ENCODE measurements at regions not wholly inside any gene's neighbourhood (a gene's known extent, or its start where the extent isn't known, plus 50 kb on each side); places are given as distances from the start of the nearest gene placed in this dataset.
"Not testable (repeated sequence)": the region's sequence is repeated elsewhere in the genome, so short reads cannot be mapped to it uniquely, and the experiment has no call there.

GRCh38 chr4:98828801-98829200 lies 100.1 kb downstream of the EIF4E start:
- Histone ChIP-seq H3K9me3 (no peaks in the 10 kb centered on the region), H3K4me3 (no peak overlapping the region), H3K36me3 (ENCODE audit: low read depth, missing control alignments) (no peaks in the 10 kb centered on the region), H3K27ac (no peak overlapping the region), H3K27me3 (no peaks in the 10 kb centered on the region), H3K4me1 (no peaks in the 10 kb centered on the region)
- WGBS, 2 donors = 67 to 85% methylated on average over 5 of the region's 5 CpGs
- TF ChIP-seq CTCF (IDR thresholded peaks at IDR 0.05) = no peak
- no peak for TF ChIP-seq POLR2A (IDR thresholded peaks at IDR 0.05)
- no peak for DNase-seq
- intact Hi-C loops (cut with DNase I; ENCODE audit: low total_unique reads) = no loop called here

GRCh38 chr4:98827661-98828060 lies 101.3 kb downstream of the EIF4E start:
- 77 to 82% methylated on average over 3 of the region's 3 CpGs for WGBS, 2 donors
- Histone ChIP-seq H3K27ac (no peak overlapping the region), H3K9me3 (no peaks in the 10 kb centered on the region), H3K4me3 (no peak overlapping the region), H3K4me1 (no peaks in the 10 kb centered on the region), H3K36me3 (ENCODE audit: low read depth, missing control alignments) (no peaks in the 10 kb centered on the region), H3K27me3 (no peaks in the 10 kb centered on the region)
- no peak for DNase-seq
- no peak for TF ChIP-seq POLR2A (IDR thresholded peaks at IDR 0.05)
- TF ChIP-seq CTCF (IDR thresholded peaks at IDR 0.05) = no peak
- intact Hi-C loops (cut with DNase I; ENCODE audit: low total_unique reads) = no loop called here

- peak; percentile 17 for DNase-seq
- intact Hi-C loops (cut with DNase I; ENCODE audit: low total_unique reads) = no loop called here
Measured at GRCh38 chr4:98822144-98822543, 106.8 kb downstream of the EIF4E start.

GRCh38 chr4:98818116-98818515 lies 110.8 kb downstream of the EIF4E start:
- H3K4me3 ChIP-seq; H3K4me1 ChIP-seq; DNase-seq; H3K27me3 ChIP-seq; H3K36me3 ChIP-seq (ENCODE audit: low read depth, missing control alignments); H3K27ac ChIP-seq; H3K9me3 ChIP-seq; intact Hi-C loops (cut with DNase I; ENCODE audit: low total_unique reads): not testable (repeated sequence)
- 75 to 95% methylated on average over 1 of the region's 1 CpG for WGBS, 2 donors

More at GRCh38 chr4:98822144-98822543, 106.8 kb downstream of the EIF4E start:
- WGBS, 2 donors = 61 to 79% methylated on average over 4 of the region's 4 CpGs
- Histone ChIP-seq H3K27me3 (no peaks in the 10 kb centered on the region), H3K36me3 (ENCODE audit: low read depth, missing control alignments) (no peaks in the 10 kb centered on the region), H3K4me1 (no peaks in the 10 kb centered on the region), H3K4me3 (no peak overlapping the region), H3K27ac (no peak overlapping the region), H3K9me3 (no peaks in the 10 kb centered on the region)
- TF ChIP-seq POLR2A (IDR thresholded peaks at IDR 0.05) (no peak), CTCF (IDR thresholded peaks at IDR 0.05) (no peak)

- no peak for TF ChIP-seq CTCF (IDR thresholded peaks at IDR 0.05)
- no peak for TF ChIP-seq POLR2A (IDR thresholded peaks at IDR 0.05)
- intact Hi-C loops (cut with DNase I; ENCODE audit: low total_unique reads) = no loop called here
- no peaks in the 10 kb centered on the region for H3K4me1 ChIP-seq
- WGBS, 2 donors = 76 to 90% methylated on average over 1 of the region's 1 CpG
- H3K27me3 ChIP-seq = no peaks in the 10 kb centered on the region
- H3K36me3 ChIP-seq (ENCODE audit: low read depth, missing control alignments) = no peaks in the 10 kb centered on the region
- no peak overlapping the region for H3K4me3 ChIP-seq
- no peaks in the 10 kb centered on the region for H3K9me3 ChIP-seq
- DNase-seq = no peak
- no peak overlapping the region for H3K27ac ChIP-seq
Measured at GRCh38 chr4:98816816-98817215, 112.1 kb downstream of the EIF4E start.

All from testis (tissue), 2 donors.